HL-60 (cell line): ENCODE measurements at regions not wholly inside any gene's neighbourhood (a gene's known extent, or its start where the extent isn't known, plus 50 kb on each side); places are given as distances from the start of the nearest gene placed in this dataset.

Experiments
- DNase-seq, 2 experiments: peaks; one replicate each; pipeline ENCODE4 v3.0.0-alpha.2; 2010 to 2020; ENCODE audit warnings: low read depth in 1 of 2, low spot score in 1 of 2
- H3K27ac ChIP-seq: fragments of 250-450 bp; sonication (Bioruptor Pico); replicated peaks from 2 replicates; pipeline ENCODE4 v1.5.1; 2020; ENCODE audit warnings: mild to moderate bottlenecking, moderate library complexity
- H3K27me3 ChIP-seq: fragments of 250-450 bp; sonication (Bioruptor Pico); 2 replicates; pipeline ENCODE4 v1.5.1; 2021; ENCODE audit warnings: mild to moderate bottlenecking, moderate library complexity; ENCODE audit not compliant: insufficient read depth, poor library complexity, severe bottlenecking
- H3K4me3 ChIP-seq: replicated peaks from 2 replicates; pipeline ENCODE4 v1.5.1; 2011; ENCODE audit warnings: mild to moderate bottlenecking, control low read depth, low read length; ENCODE audit not compliant: insufficient read depth
- CTCF ChIP-seq: IDR thresholded peaks from one replicate; pipeline ENCODE4 v1.5.1; 2011; ENCODE audit warnings: low read length, control low read depth, inconsistent platforms; ENCODE audit not compliant: insufficient read depth
- GABPA ChIP-seq: IDR thresholded peaks from 2 replicates; pipeline ENCODE4 v1.6.1; 2012; ENCODE audit warnings: low read depth
- POLR2AphosphoS5 ChIP-seq: IDR thresholded peaks from 2 replicates; pipeline ENCODE4 v1.6.1; 2012; ENCODE audit warnings: low read depth
- SPI1 ChIP-seq: IDR thresholded peaks from 2 replicates; pipeline ENCODE4 v1.6.1; 2012; ENCODE audit warnings: low read depth, mild to moderate bottlenecking, borderline replicate concordance
- TF ChIP-seq, protein P1 (sequence below): IDR thresholded peaks from 2 replicates; pipeline ENCODE4 v1.6.1; 2012; ENCODE audit warnings: low read depth; ENCODE audit not compliant: insufficient replicate concordance

DNA sequence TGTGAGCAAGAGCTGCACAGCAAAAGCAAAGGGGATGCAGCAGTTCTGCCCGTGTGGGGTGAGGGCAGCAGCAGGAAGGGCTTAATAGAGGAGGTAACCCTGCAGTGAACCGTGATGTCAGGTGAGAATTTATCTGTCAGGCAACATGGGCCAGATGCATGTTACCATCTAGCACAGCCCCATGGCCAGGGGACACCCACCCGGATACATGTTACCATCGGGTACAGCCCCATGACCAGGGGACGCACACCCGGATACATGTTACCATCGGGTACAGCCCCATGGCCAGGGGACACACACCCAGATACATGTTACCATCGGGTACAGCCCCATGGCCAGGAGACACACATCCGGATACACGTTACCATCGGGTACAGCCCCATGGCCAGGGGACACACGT, 99.4 kb downstream of the RBFOX3 start:
- H3K27ac ChIP-seq: no peak overlapping the region
- no peak for TF ChIP-seq SPI1
- no peak for TF ChIP-seq GABPA
- TF ChIP-seq, protein P1, sequence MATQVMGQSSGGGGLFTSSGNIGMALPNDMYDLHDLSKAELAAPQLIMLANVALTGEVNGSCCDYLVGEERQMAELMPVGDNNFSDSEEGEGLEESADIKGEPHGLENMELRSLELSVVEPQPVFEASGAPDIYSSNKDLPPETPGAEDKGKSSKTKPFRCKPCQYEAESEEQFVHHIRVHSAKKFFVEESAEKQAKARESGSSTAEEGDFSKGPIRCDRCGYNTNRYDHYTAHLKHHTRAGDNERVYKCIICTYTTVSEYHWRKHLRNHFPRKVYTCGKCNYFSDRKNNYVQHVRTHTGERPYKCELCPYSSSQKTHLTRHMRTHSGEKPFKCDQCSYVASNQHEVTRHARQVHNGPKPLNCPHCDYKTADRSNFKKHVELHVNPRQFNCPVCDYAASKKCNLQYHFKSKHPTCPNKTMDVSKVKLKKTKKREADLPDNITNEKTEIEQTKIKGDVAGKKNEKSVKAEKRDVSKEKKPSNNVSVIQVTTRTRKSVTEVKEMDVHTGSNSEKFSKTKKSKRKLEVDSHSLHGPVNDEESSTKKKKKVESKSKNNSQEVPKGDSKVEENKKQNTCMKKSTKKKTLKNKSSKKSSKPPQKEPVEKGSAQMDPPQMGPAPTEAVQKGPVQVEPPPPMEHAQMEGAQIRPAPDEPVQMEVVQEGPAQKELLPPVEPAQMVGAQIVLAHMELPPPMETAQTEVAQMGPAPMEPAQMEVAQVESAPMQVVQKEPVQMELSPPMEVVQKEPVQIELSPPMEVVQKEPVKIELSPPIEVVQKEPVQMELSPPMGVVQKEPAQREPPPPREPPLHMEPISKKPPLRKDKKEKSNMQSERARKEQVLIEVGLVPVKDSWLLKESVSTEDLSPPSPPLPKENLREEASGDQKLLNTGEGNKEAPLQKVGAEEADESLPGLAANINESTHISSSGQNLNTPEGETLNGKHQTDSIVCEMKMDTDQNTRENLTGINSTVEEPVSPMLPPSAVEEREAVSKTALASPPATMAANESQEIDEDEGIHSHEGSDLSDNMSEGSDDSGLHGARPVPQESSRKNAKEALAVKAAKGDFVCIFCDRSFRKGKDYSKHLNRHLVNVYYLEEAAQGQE: no peak
- no peak for TF ChIP-seq POLR2AphosphoS5
- no peak for TF ChIP-seq CTCF
- H3K4me3 ChIP-seq: no peak overlapping the region
- no peak for DNase-seq
- H3K27me3 ChIP-seq: no peaks in the 10 kb centered on the region

DNA sequence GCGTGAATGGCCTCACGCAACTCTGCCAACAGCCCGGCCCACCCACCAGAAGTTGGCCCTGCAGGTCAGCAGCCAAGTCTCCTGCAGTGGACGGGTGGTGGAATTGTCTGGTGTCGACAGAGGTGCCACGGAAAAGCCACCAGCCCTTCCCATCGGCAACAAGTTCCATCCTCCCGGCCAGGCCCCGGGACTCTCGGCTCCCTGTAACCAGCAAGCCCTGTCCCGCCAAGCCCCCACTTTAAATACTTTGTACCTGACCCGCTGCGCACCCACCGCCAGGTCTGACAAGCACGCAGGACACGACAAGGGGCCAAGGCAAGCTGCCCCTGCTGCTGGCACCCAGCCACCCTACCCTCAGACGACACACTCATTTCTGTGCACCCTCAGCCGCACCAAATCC, 100.8 kb downstream of the RBFOX3 start:
- H3K27ac ChIP-seq: no peak overlapping the region
- no peak overlapping the region for H3K4me3 ChIP-seq
- TF ChIP-seq, protein P1: no peak
- TF ChIP-seq SPI1 (no peak), GABPA (no peak), POLR2AphosphoS5 (no peak), CTCF (no peak)
- H3K27me3 ChIP-seq: no peaks in the 10 kb centered on the region
- no peak for DNase-seq

GRCh38 chr17:79509490-79509889, 101.4 kb downstream of the RBFOX3 start:
- TF ChIP-seq, protein P1: no peak
- no peak for TF ChIP-seq POLR2AphosphoS5
- no peak for TF ChIP-seq CTCF
- TF ChIP-seq SPI1: no peak
- TF ChIP-seq GABPA: no peak
- Histone ChIP-seq H3K4me3 (no peak overlapping the region), H3K27ac (no peak overlapping the region), H3K27me3 (no peaks in the 10 kb centered on the region)
- no peak for DNase-seq
